H1 (cell line): ENCODE measurements at regions not wholly inside any gene's neighbourhood (a gene's known extent, or its start where the extent isn't known, plus 50 kb on each side); places are given as distances from the start of the nearest gene placed in this dataset.

Experiments used
- CTBP2 ChIP-seq: IDR thresholded peaks from 2 replicates; pipeline ENCODE4 v1.7.0; 2011; ENCODE audit warnings: borderline replicate concordance, mild to moderate bottlenecking, moderate library complexity, mixed read lengths, low read length; ENCODE audit not compliant: insufficient read depth, insufficient read length
- RNF2 ChIP-seq: fragments of 200-900, 300-1000 bp; sonication (generic); IDR thresholded peaks from 2 replicates; pipeline ENCODE4 v1.7.1; 2016; ENCODE audit warnings: borderline replicate concordance, low read depth, mild to moderate bottlenecking, antibody characterized with exemption, low read length; ENCODE audit not compliant: poor library complexity, severe bottlenecking; ENCODE audit errors: missing control alignments

DNA sequence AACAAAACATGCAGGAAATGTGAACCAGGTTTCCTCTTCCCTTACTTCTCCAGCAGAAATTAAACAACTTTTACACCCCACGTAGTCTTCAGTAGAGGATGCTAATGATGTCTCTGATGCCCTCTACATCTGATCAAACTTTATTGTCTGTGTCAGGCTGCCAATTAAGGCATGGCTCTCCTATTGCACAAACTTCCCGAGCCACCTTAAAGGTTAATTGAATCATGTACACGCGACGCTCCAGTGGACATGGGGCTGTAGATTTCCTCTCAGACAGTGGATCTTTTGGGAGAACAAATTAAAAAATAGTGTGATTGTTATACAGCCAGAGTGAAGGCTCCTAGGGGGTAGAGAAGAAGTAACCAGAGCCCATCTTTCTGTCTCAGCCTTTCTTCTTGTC lies 301.6 kb downstream of the SMAD2 start (continued):
- TF ChIP-seq CTBP2 = no peak
- no peak for TF ChIP-seq RNF2
